KBM-7 (cell line): ENCODE measurements at regions not wholly inside any gene's neighbourhood (a gene's known extent, or its start where the extent isn't known, plus 50 kb on each side); places are given as distances from the start of the nearest gene placed in this dataset.

Experiments
- DNase-seq: peaks from one replicate; pipeline ENCODE4 v3.0.0-alpha.2; 2015
- in situ Hi-C: fragments of 300-500 bp; cut with MboI; formaldehyde crosslinking; loops from 2 replicates; pipeline ENCODE4 v1.14.3; 2020; ENCODE audit warnings: low sequenced_read_pairs, low pct_unique_long_range_greater_than_20kb, mixed read lengths

DNA sequence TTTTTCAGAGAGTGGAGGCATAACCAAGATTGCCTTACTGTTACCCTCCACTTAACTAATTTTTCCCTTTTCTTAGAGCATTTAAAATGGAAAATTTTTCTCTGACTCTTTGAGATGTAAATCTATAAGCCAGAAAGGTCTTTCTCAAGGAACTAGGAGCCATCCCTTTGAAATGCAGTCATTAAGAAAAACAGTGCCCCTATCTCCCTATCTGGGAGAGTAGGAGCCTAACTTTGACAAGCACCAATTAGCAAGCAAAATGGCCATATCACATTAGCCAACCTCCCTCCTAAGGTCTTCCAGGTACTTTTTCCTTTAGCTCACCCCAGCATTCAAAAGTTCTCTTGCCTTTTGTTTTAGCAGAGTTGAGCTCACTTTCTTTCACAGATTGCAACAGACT is 570.5 kb downstream of the EPHA7 start:
- no peak for DNase-seq
- in situ Hi-C loops, result no loop called here

DNA sequence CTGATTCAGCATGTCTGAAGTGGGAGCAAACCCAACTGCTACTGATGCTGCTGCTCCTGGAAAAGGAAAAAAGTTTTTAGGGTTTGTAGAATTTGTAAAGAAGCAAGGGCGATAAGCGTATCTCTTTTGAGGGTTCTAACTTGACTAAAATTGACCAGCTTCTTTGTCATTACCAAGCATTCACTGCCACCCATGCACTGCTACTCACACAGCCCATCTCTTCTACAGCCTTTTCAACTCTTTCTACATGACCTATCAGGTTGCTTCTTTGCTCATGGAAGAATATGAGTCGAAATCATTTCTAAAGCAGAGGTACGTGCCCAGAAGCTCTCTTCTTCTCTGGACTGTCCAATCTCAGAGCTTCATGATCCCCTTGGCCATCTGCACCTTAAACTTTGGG is 570.9 kb downstream of the EPHA7 start:
- in situ Hi-C loops, result no loop called here
- DNase-seq, result no peak

DNA sequence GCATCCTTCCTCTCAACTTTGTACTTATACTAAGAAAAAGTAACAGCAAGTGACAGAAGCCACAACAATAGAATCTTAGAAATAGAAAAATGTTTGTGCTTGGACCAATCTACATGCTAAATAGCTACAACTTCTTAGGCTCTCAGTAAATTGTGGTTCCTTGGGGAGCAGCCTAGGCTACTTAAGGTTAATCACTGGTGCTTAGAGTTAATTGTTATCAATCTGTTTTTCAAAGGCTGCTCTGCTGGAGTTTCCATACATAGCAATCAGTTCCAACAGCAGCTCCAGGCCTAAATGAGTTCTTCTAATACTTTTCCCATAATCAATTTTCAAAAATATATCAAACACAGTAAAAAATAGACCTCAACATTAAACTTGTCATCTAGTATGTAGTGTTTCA is 571.4 kb downstream of the EPHA7 start:
- in situ Hi-C loops, result no loop called here
- DNase-seq, result no peak

DNA sequence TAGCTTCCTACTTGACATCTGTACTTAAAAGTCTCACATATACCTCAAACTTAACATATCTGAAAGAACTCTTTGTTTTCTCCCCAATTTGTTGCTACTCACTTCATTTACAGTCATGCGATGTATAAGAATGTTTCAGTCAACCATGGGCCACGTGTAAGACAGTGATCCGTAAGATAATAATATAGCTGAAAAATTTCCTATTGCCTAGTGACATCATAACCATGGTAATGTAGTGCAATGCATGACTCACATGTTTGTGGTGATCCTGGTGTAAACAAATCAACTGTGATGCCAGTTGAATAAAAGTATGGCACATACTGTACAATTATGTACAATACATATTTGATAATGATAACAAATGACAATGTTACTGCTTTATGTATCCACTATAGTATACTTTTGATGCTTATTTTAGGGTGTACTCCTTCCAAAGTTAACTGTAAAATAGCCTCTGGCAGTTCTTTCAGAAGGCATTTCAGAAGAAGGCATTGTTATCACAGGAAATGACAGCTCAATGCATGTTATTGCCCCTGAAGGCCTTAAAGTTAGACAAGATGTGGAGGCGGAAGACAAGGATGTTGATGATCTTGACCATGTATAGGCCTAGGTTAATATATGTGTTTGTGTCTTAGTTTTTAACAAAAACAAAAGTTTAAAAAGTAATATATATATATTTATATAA is 579.0 kb downstream of the EPHA7 start:
- in situ Hi-C loops, result no loop called here
- no peak for DNase-seq

DNA sequence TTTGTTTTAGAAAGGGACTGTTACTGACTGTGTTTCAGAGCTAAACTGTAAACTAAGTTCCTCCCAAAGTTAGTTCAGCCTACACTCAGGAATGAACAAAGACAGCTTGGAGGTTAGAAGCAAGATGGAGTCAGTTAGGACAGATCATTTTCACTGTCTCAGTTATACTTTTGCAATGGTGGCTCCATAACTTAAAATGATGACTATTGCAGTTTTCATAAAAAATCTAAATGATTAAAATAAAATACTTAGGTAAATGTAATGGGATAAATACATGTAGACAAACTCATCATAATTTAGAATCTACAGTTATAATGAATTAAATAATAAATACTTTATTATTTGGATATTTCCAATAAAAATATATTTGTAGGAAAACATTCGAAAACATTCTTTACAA is 590.6 kb downstream of the EPHA7 start:
- in situ Hi-C loops, result no loop called here
- no peak for DNase-seq

DNA sequence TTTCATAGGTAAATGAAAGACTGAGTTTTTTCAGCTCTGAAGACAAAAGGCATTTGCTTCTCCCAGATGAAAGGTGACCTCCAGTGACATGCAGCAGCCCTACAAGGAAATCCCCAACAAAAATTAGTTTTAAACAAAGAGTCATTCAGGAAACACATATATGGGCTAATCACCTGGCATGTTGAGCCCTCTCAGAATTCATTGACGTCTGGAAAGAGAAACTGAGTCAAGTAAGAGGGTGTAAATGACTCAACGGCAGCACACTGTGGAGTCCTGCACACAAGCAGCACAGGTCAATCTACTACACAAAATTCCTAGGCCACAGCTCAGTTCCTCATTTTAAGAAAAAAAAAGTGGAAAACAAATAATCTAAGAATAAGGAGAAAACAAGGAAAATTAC is 592.3 kb downstream of the EPHA7 start:
- in situ Hi-C loops, result no loop called here
- no peak for DNase-seq

DNA sequence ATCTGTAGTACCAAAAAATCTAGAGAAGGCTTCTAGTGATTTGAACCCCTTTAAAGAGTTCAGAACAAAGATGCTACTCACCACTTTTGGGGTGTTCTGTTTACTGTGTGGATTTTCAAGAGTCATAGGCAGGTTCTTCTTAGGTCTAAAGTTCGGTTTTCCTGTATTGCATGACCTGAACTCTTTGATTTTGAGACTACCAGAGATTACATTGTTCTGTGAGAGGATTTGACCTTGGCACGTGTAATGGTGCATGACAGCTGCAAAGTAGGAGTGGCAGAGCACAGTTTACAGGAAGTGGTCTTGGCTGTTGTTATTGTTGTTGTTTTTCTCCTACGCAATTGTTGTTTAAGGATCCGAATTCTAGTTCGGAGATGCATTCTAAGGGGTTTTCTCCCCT is 592.7 kb downstream of the EPHA7 start:
- DNase-seq, result no peak
- in situ Hi-C loops, result no loop called here

DNA sequence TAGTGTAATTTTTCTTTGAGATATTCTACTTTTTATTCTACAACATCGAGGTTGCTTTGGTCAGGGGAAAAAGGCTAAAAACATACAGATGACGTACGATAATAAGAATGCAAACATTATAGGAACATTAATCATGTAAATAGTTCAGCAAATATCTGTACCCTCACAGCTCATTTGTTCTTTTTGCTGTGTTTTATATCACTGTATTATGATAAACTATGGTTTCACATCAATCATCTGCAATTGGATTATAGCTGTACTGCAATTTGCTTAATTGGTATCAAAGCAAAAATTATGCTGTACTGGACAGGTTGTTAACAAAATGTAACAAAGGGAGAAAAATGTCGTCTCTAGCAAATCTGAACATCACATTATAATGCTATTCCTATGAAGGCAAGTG is 597.1 kb downstream of the EPHA7 start:
- in situ Hi-C loops, result no loop called here
- DNase-seq, result no peak

DNA sequence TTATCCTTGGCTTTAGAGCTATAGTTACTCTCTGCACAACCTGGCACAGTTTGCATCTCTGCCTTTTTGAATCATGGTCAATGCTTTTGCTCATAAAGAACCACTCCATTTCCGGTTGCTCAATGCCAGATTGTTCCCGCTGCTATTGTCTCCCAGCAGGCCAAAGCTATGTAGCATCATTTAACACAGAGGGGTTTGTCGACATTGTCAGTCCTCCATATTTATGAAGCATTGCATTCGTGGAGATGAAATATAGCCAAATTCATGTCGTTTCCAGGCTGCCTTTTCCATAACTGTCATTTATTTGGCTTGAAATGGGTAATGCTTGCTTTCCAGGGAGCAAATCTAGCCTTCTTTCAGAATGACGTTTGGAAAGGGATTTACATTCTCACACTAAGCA is 598.8 kb downstream of the EPHA7 start:
- in situ Hi-C loops, result no loop called here
- no peak for DNase-seq

DNA sequence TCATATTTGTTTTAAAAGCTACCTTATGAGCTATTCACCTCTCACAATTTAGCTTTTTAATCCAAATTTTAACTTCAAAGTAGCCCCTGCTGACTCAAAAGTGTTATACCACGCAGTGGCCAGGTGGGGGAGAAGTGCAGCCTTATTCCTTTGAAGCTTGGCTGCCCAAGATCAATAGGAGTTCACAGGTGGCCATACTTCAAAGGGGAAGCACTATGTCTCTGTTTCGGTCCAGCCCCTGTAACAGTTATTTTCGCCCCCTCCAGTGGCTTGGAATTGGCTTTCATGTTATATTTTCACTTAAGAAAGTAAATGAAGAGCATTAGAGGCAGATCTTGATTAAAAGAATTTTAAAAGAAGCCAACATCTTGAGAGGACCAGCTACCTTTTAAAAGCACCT is 608.4 kb downstream of the EPHA7 start:
- in situ Hi-C loops, result no loop called here
- peak; percentile 29 for DNase-seq

DNA sequence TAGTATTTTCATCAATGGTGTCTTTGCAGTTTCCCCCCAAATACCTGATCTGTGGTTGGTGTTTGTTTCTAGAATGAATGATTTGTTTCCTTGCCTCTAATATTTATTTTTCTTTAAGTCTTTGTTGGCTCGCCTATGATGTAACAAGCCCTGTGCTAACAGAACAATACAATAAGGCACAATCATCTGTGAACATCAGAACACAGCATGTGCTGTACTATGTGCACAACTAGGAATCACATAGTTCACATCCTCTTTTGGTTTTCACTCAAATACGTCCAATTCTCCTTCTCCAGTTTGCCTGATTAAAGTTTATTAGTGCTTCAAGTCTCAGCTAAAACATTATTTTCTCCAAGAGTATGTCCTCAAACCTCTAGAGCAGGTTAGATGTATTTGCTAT is 613.1 kb downstream of the EPHA7 start:
- in situ Hi-C loops, result no loop called here
- DNase-seq, result no peak

DNA sequence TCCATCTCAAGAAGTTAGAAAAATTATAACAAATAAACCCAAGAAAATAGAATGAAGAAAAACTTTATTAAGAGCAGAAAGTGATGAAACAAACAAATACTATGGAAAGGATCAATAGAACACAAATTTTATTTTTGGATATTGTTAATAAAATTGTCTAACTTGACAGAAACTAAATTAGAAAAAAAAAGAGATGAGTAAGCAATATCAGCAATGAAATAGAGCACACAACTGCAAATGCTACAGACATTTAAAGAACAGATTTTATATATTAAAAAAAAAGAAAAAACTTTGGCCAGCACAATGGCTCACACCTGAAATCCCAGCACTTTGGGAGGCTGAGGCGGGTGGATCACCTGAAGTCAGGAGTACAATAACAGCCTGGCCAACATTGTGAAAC is 628.0 kb downstream of the EPHA7 start:
- DNase-seq, result no peak
- in situ Hi-C loops, result no loop called here

DNA sequence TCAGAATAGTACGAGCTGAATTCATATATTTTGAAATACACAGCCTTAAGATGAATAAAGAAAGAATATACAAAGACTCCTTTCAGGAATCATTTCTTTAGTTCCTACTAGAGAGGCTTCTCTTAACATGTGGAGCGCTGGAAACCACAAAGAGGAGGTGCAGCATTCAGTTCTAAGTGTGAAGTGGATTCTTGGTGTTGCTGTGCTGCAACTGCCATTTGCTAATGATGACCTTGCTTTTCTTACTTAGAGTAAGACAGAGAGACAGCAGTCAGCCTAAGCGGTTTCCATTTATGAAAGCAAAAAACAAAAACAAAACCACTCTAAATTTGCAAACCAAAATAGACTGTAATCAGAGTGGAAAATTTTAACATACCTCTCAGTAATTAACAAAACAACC is 629.0 kb downstream of the EPHA7 start:
- DNase-seq, result no peak
- in situ Hi-C loops, result no loop called here

DNA sequence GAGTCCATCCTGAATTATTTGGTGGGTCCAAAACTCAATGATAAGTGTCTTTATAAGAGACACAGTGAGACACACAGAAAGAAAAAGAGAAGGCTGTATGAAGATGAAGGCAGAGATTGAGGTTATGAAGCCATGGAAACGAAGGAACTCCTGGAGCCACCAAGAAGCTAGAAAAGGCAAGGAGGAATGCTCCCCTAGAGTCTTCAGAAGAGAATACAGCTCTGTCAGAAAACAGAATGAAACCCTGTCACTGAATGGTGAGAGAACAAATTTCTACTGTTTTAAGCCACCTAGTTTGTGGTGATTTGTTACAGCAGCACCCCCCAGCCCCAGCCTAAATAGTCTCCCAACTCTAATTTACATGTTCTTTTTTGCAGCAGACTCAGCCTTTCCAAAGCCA is 635.1 kb downstream of the EPHA7 start:
- in situ Hi-C loops, result no loop called here
- DNase-seq, result no peak

DNA sequence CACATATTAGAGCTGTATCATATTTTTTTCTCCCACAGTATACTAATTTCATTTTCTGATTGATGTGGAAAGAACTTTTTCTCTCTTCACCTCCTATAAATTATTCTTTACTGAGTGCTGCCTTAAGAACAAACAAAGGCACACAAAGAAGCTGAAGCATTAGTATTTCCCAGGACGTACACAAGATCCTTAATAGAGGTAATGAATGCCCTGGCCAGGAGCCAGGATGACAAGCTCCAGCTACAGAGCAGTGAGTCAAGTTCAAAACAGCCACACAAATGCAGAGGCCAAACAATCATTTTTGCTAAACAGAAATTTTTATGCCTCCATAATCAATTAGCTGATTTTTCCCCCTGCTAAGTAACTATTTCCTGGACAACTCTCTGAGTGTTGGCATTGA is 639.6 kb downstream of the EPHA7 start:
- in situ Hi-C loops, result no loop called here
- DNase-seq, result no peak

DNA sequence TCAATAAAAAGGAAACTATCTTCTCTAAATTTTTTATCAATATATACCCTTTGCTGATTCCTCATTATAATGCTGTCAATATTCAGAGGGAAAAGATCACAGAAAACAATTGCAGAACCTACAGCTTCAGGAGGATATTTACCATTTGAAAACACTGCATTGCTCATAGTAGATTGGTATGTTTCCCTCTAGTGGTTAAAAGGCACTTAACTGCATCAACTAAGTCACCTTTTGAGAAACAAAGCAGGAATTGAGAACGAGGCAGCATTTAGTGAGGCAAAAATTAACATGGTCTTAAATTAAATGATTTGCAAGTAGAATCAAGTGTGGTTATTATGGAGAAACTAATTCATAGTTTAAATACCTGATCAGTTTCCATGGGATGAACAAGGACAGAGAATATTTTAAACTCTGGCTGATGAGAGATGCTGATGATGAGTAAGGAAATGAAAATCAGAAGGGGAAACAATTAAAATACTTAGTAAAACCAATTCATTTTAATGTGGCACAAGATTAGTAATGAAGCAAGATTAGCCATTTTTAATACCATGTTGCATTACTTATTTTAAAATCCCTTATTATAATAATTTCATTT is 642.1 kb downstream of the EPHA7 start:
- in situ Hi-C loops, result no loop called here
- peak; percentile 16 for DNase-seq

DNA sequence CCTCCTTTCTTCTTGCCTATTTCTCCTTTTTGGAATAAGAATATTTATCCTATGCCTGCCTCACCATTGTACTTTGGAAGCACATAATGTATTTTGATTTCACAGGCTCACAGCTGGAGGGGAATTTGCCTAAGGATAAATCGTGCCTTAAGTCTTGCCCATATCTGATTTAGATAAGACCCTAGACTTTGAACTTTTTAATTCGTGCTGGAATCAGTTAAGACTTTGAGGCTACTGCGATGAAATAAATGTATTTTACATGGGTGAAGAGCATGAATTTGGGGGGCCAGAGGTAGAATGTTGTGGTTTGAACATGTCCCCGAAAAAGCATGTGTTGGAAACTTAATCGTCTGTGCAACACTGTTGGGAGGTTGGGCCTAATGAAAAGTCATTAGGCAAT is 648.8 kb downstream of the EPHA7 start:
- in situ Hi-C loops, result no loop called here
- no peak for DNase-seq

DNA sequence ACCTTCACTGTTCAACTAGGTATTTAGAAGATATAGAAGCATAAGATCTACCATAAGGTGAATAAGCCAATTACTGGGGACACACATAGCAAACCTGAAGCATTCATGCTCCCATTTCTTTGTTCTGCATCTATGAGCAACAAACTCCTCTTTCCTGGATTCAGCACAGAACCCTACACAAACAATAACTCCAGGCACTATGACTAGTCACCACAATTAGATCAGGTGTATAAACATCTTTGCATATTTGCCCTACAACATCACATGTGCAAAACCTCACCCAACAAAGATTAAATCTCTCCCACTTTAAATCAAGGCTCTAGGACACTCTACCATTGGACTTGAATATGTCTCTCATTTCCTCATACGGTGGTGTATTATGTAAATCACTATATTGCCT is 652.3 kb downstream of the EPHA7 start:
- no peak for DNase-seq
- in situ Hi-C loops, result no loop called here

DNA sequence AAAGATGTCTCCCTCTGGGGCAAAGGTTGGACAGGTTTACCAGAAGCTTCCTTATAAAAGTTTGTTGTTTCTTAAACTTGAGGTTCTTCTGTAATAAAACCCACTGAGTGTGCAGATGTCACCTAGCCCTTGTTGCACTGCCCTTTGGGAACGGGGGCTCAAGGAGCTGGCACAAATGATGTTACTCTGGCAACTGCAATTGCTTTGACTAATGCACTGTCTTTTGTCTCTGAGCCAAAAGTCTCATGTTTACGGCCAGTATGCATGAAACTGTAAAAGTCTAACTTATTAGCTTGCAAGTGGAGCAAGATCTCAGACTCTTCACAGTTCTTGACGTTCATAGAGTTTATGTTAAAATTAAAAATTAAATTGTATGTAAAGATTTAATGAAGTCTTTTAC is 655.7 kb downstream of the EPHA7 start:
- no peak for DNase-seq
- in situ Hi-C loops, result no loop called here

DNA sequence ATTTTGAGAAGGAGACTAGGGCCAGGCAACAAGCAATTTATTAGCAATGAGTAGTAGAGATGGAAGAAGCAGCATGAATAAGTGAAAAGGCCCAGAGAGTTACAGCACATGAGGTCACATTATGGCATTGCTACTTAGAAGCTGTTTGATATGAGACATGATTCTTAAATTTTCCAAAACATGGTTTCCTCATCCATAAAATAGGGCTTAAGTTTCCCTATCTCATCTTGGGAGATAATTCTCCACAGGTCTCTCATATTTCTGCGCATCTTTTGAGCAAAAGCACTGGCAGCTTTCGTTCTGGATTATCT is 656.1 kb downstream of the EPHA7 start:
- no peak for DNase-seq
- in situ Hi-C loops, result no loop called here

DNA sequence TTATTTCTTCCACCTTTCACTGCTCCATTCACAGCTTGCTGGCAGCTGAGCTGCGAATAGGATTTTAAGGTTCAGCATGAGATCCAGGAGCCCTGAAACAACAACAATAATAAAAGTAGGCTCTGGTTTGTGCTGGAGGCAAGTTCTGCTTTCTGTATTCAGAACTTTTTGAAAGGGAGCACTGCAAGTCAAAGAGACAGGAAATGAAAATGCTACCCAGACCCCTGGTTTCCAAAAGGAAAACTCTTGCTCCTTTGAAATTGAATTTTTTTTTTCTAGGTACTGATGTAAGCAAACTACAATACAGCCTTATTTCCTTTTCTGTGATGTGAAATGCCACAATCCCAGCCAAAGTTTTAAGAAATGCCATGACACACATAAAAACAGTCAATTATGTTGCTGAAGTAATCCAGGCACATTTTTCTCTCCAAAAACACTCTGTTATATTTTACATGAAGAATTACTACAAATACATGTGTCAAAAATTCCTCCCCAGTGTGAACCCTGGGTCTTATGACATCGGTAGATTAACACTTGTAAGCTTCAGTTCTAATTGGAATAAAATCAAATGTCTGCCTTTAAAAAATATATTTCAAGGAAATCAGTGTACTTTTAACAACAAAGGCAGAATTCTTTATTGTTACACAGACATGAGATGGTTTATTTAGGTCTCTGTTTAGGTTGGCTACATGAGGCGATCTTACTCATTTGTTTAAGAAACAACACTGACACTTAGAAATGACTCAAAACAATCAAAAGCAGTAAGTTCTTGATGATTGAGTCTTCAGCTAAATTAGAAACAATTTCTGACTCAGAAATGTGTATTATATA is 656.7 kb downstream of the EPHA7 start:
- no peak for DNase-seq
- in situ Hi-C loops, result no loop called here
